ENCODE measurements at regions not wholly inside any gene's neighbourhood (a gene's known extent, or its start where the extent isn't known, plus 50 kb on each side); places are given as distances from the start of the nearest gene placed in this dataset.

GRCh38 chr12:30825341-30825740 is 70.6 kb upstream of the CAPRIN2 start:
- Mint-ChIP-seq H3K27me3 (ENCODE audit: low read depth) (peaks cover 49% of the 10 kb centered on the region), H3K36me3 (ENCODE audit: low read depth) (no peaks in the 10 kb centered on the region), H3K27ac (no peak overlapping the region), H3K9me3 (no peaks in the 10 kb centered on the region), H3K4me3 (ENCODE audit: low read depth) (no peak overlapping the region), H3K4me1 (ENCODE audit: low read depth) (peaks cover 8% of the 10 kb centered on the region)
- intact Hi-C loops (cut with micrococcal nuclease): no loop called here
- DNase-seq (ENCODE audit: low spot score): no peak

- H3K27ac Mint-ChIP-seq: no peak overlapping the region
- H3K36me3 Mint-ChIP-seq (ENCODE audit: low read depth): no peaks in the 10 kb centered on the region
- H3K27me3 Mint-ChIP-seq (ENCODE audit: low read depth): peaks cover 51% of the 10 kb centered on the region
- DNase-seq (ENCODE audit: low spot score): no peak
- H3K4me1 Mint-ChIP-seq (ENCODE audit: low read depth): peaks cover 8% of the 10 kb centered on the region
- H3K4me3 Mint-ChIP-seq (ENCODE audit: low read depth): no peak overlapping the region
- intact Hi-C loops (cut with micrococcal nuclease): no loop called here
- no peaks in the 10 kb centered on the region for H3K9me3 Mint-ChIP-seq
Measured at GRCh38 chr12:30824311-30824710, 69.6 kb upstream of the CAPRIN2 start.

GRCh38 chr12:30823764-30824163 is 69.0 kb upstream of the CAPRIN2 start:
- no peak for DNase-seq (ENCODE audit: low spot score)
- Mint-ChIP-seq H3K4me3 (ENCODE audit: low read depth) (peak overlapping the region; percentile 34), H3K36me3 (ENCODE audit: low read depth) (no peaks in the 10 kb centered on the region), H3K4me1 (ENCODE audit: low read depth) (peaks cover 8% of the 10 kb centered on the region), H3K27me3 (ENCODE audit: low read depth) (peaks cover 52% of the 10 kb centered on the region), H3K27ac (no peak overlapping the region), H3K9me3 (no peaks in the 10 kb centered on the region)
- intact Hi-C loops (cut with micrococcal nuclease): no loop called here

GRCh38 chr12:30823156-30823699 is 68.5 kb upstream of the CAPRIN2 start:
- H3K27me3 Mint-ChIP-seq (ENCODE audit: low read depth): peaks cover 57% of the 10 kb centered on the region
- intact Hi-C loops (cut with micrococcal nuclease): no loop called here
- H3K36me3 Mint-ChIP-seq (ENCODE audit: low read depth): no peaks in the 10 kb centered on the region
- H3K4me1 Mint-ChIP-seq (ENCODE audit: low read depth): peaks cover 8% of the 10 kb centered on the region
- H3K4me3 Mint-ChIP-seq (ENCODE audit: low read depth): peak overlapping the region; percentile 72
- no peak for DNase-seq (ENCODE audit: low spot score)
- H3K27ac Mint-ChIP-seq: no peak overlapping the region
- no peaks in the 10 kb centered on the region for H3K9me3 Mint-ChIP-seq

GRCh38 chr12:30822385-30823155 is 67.8 kb upstream of the CAPRIN2 start:
- DNase-seq (ENCODE audit: low spot score): no peak
- Mint-ChIP-seq H3K27ac (no peak overlapping the region), H3K4me3 (ENCODE audit: low read depth) (peak overlapping the region; percentile 72), H3K4me1 (ENCODE audit: low read depth) (peaks cover 8% of the 10 kb centered on the region), H3K9me3 (no peaks in the 10 kb centered on the region), H3K36me3 (ENCODE audit: low read depth) (no peaks in the 10 kb centered on the region), H3K27me3 (ENCODE audit: low read depth) (peaks cover 55% of the 10 kb centered on the region)
- intact Hi-C loops (cut with micrococcal nuclease): no loop called here

GRCh38 chr12:30820406-30820946 is 65.7 kb upstream of the CAPRIN2 start:
- Mint-ChIP-seq H3K27ac (no peak overlapping the region), H3K27me3 (ENCODE audit: low read depth) (peaks cover 58% of the 10 kb centered on the region), H3K36me3 (ENCODE audit: low read depth) (no peaks in the 10 kb centered on the region), H3K4me3 (ENCODE audit: low read depth) (no peak overlapping the region), H3K4me1 (ENCODE audit: low read depth) (peaks cover 8% of the 10 kb centered on the region), H3K9me3 (no peaks in the 10 kb centered on the region)
- no peak for DNase-seq (ENCODE audit: low spot score)
- intact Hi-C loops (cut with micrococcal nuclease): no loop called here

- no peaks in the 10 kb centered on the region for H3K9me3 Mint-ChIP-seq
- H3K36me3 Mint-ChIP-seq (ENCODE audit: low read depth): no peaks in the 10 kb centered on the region
- peaks cover 8% of the 10 kb centered on the region for H3K4me1 Mint-ChIP-seq (ENCODE audit: low read depth)
- intact Hi-C loops (cut with micrococcal nuclease): no loop called here
- no peak overlapping the region for H3K4me3 Mint-ChIP-seq (ENCODE audit: low read depth)
- peaks cover 49% of the 10 kb centered on the region for H3K27me3 Mint-ChIP-seq (ENCODE audit: low read depth)
- H3K27ac Mint-ChIP-seq: no peak overlapping the region
- DNase-seq (ENCODE audit: low spot score): no peak
Measured at GRCh38 chr12:30818562-30818961, 63.8 kb upstream of the CAPRIN2 start.

- DNase-seq (ENCODE audit: low spot score): no peak
- Mint-ChIP-seq H3K4me3 (ENCODE audit: low read depth) (no peak overlapping the region), H3K4me1 (ENCODE audit: low read depth) (peaks cover 2% of the 10 kb centered on the region), H3K27ac (no peak overlapping the region), H3K9me3 (no peaks in the 10 kb centered on the region), H3K36me3 (ENCODE audit: low read depth) (no peaks in the 10 kb centered on the region), H3K27me3 (ENCODE audit: low read depth) (peaks cover 38% of the 10 kb centered on the region)
- intact Hi-C loops (cut with micrococcal nuclease): no loop called here
Measured at GRCh38 chr12:30816742-30817465, 62.2 kb upstream of the CAPRIN2 start.

- Mint-ChIP-seq H3K27me3 (ENCODE audit: low read depth) (peaks cover 25% of the 10 kb centered on the region), H3K4me1 (ENCODE audit: low read depth) (no peaks in the 10 kb centered on the region), H3K9me3 (no peaks in the 10 kb centered on the region), H3K27ac (no peak overlapping the region), H3K4me3 (ENCODE audit: low read depth) (no peak overlapping the region), H3K36me3 (ENCODE audit: low read depth) (no peaks in the 10 kb centered on the region)
- intact Hi-C loops (cut with micrococcal nuclease): no loop called here
- no peak for DNase-seq (ENCODE audit: low spot score)
Measured at GRCh38 chr12:30814295-30814655, 59.5 kb upstream of the CAPRIN2 start.

GRCh38 chr12:30813525-30814294 is 59.0 kb upstream of the CAPRIN2 start:
- H3K27ac Mint-ChIP-seq: no peak overlapping the region
- H3K36me3 Mint-ChIP-seq (ENCODE audit: low read depth): no peaks in the 10 kb centered on the region
- no peak overlapping the region for H3K4me3 Mint-ChIP-seq (ENCODE audit: low read depth)
- DNase-seq (ENCODE audit: low spot score): no peak
- H3K9me3 Mint-ChIP-seq: no peaks in the 10 kb centered on the region
- intact Hi-C loops (cut with micrococcal nuclease): no loop called here
- H3K4me1 Mint-ChIP-seq (ENCODE audit: low read depth): no peaks in the 10 kb centered on the region
- H3K27me3 Mint-ChIP-seq (ENCODE audit: low read depth): peaks cover 22% of the 10 kb centered on the region

GRCh38 chr12:30811966-30812365 is 57.2 kb upstream of the CAPRIN2 start:
- H3K27ac Mint-ChIP-seq: no peak overlapping the region
- H3K4me1 Mint-ChIP-seq (ENCODE audit: low read depth): no peaks in the 10 kb centered on the region
- no peak for DNase-seq (ENCODE audit: low spot score)
- no peaks in the 10 kb centered on the region for H3K36me3 Mint-ChIP-seq (ENCODE audit: low read depth)
- no peaks in the 10 kb centered on the region for H3K9me3 Mint-ChIP-seq
- peaks cover 27% of the 10 kb centered on the region for H3K27me3 Mint-ChIP-seq (ENCODE audit: low read depth)
- intact Hi-C loops (cut with micrococcal nuclease): no loop called here
- H3K4me3 Mint-ChIP-seq (ENCODE audit: low read depth): no peak overlapping the region

GRCh38 chr12:30810918-30811317 is 56.2 kb upstream of the CAPRIN2 start:
- Mint-ChIP-seq H3K36me3 (ENCODE audit: low read depth) (no peaks in the 10 kb centered on the region), H3K4me1 (ENCODE audit: low read depth) (no peaks in the 10 kb centered on the region), H3K4me3 (ENCODE audit: low read depth) (no peak overlapping the region), H3K27ac (no peak overlapping the region), H3K9me3 (no peaks in the 10 kb centered on the region), H3K27me3 (ENCODE audit: low read depth) (peaks cover 27% of the 10 kb centered on the region)
- no peak for DNase-seq (ENCODE audit: low spot score)
- intact Hi-C loops (cut with micrococcal nuclease): no loop called here
